Epithelial cell of proximal tubule (primary cell): ENCODE measurements at regions not wholly inside any gene's neighbourhood (a gene's known extent, or its start where the extent isn't known, plus 50 kb on each side); places are given as distances from the start of the nearest gene placed in this dataset.

Source experiments
- DNase-seq: peaks from one replicate; pipeline ENCODE4 v3.0.0-alpha.2; 2011; ENCODE audit warnings: low read depth
- H3K4me3 ChIP-seq: 2 replicates; pipeline ENCODE4 v1.5.1; 2011; ENCODE audit warnings: low read depth, mild to moderate bottlenecking, low read length
- TF ChIP-seq, protein P1 (sequence below): conservative IDR thresholded peaks from 2 replicates; pipeline ENCODE4 v1.5.1; 2012; ENCODE audit warnings: low read depth, mild to moderate bottlenecking, low read length

GRCh38 chr5:7190712-7191250, 205.2 kb upstream of the ADCY2 start:
- DNase-seq, result no peak
- TF ChIP-seq, protein P1, sequence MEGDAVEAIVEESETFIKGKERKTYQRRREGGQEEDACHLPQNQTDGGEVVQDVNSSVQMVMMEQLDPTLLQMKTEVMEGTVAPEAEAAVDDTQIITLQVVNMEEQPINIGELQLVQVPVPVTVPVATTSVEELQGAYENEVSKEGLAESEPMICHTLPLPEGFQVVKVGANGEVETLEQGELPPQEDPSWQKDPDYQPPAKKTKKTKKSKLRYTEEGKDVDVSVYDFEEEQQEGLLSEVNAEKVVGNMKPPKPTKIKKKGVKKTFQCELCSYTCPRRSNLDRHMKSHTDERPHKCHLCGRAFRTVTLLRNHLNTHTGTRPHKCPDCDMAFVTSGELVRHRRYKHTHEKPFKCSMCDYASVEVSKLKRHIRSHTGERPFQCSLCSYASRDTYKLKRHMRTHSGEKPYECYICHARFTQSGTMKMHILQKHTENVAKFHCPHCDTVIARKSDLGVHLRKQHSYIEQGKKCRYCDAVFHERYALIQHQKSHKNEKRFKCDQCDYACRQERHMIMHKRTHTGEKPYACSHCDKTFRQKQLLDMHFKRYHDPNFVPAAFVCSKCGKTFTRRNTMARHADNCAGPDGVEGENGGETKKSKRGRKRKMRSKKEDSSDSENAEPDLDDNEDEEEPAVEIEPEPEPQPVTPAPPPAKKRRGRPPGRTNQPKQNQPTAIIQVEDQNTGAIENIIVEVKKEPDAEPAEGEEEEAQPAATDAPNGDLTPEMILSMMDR, result no peak
- no peak overlapping the region for H3K4me3 ChIP-seq

DNA sequence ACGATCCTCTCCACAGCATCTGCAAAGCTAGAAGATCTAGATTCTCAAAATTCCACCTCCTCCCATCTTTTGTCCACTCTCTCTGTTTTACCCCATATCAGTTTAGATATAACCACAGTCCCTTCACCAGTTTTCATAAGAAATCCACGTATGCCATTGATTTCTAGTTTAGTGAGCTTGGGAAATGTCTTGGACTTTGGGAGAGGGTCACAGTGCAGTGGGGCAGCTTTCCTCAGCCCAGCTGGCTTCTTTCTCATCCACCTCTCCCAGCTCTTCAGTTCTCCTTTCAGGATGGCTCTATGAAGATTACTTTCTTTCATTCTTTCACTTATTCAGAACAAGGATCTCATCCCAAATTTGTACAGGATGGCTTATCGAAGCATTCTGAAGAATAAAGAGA, 203.9 kb upstream of the ADCY2 start:
- TF ChIP-seq, protein P1, result no peak
- DNase-seq, result no peak

GRCh38 chr5:7202846-7203245, 193.1 kb upstream of the ADCY2 start:
- DNase-seq, result no peak
- TF ChIP-seq, protein P1, result no peak
- no peak overlapping the region for H3K4me3 ChIP-seq

More for the DNA sequence above, 203.9 kb upstream of the ADCY2 start:
- H3K4me3 ChIP-seq, result no peak overlapping the region

DNA sequence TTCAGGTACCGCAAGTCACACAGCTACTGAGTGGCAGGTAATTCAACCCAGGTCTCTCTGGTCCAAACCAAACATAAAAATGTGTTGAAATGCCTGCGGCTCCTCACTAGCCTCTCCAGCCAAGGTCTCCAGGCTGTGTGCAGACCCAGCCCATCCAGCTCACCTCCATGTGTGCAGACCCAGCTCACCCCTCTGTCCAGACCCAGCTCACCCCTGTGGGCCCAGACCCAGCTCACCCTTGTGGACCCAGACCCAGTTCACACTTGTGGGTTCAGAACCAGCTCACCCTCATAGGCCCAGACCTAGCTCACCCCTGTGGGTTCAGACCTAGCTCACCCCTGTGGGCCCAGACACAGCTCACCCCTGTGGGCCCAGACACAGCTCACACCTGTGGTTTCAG, 188.0 kb upstream of the ADCY2 start:
- H3K4me3 ChIP-seq, result no peak overlapping the region
- DNase-seq, result no peak
- TF ChIP-seq, protein P1, result no peak

GRCh38 chr5:7208938-7209337, 187.0 kb upstream of the ADCY2 start:
- TF ChIP-seq, protein P1, result no peak
- DNase-seq, result no peak
- no peak overlapping the region for H3K4me3 ChIP-seq

DNA sequence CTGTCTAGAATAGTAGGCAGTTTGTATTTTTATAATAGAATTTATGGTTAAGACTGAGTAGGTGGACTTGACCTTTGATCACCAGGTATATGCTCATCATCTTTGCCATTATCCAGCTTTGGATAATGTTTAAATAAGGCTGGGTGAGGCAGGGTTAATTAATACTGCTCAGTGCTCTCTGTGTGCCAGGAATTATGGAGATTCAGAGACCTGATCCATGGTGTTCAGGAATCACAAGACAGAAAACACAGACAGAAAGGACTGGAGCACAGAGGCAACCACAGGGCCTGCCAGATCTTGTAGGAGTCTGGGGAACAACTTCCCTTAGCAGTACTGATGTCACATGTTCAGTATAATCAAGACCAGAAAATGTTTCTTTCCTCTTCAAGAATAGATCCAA, 186.3 kb upstream of the ADCY2 start:
- no peak overlapping the region for H3K4me3 ChIP-seq
- TF ChIP-seq, protein P1, result no peak
- peak; percentile 45 for DNase-seq

DNA sequence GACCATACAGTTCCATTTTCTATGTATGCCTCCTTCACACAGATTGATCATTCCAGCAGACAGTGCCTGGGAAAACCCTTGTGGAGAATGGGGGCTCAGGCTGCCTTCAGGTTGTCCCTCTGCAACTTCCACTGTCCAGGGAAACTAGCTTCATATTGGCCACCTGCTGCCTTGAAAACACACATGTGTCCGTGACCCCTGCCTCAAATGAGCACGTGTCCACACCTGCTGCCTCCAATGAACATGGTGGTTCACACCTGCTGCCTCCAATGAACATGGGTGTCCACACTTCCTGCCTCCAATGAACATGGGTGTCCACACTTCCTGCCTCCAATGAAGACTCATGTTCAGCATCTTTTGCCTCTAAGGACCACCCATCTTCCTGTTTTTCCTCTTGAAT, 185.4 kb upstream of the ADCY2 start:
- no peak for DNase-seq
- no peak overlapping the region for H3K4me3 ChIP-seq
- TF ChIP-seq, protein P1, result no peak
